ENCODE measurements at regions not wholly inside any gene's neighbourhood (a gene's known extent, or its start where the extent isn't known, plus 50 kb on each side); places are given as distances from the start of the nearest gene placed in this dataset.

GRCh38 chr3:43160664-43161063 is 54.8 kb upstream of the POMGNT2 start:
- Histone ChIP-seq H3K27ac (no peak overlapping the region), H3K4me3 (ENCODE audit: low read depth in 1 of 2, low read length in 1 of 2) (no peak overlapping the region), H3K4me1 (ENCODE audit: control insufficient read depth in 1 of 2, insufficient read depth in 1 of 2, low read depth in 1 of 2, low read length in 1 of 2) (peaks cover 0 to 9% of the 10 kb centered on the region in 2 experiments), H3K9me3 (no peaks in the 10 kb centered on the region), H3K36me3 (no peaks in the 10 kb centered on the region), H3K27me3 (no peaks in the 10 kb centered on the region)
- no peak for TF ChIP-seq CTCF (IDR thresholded peaks at IDR 0.05)

- Histone ChIP-seq H3K4me1 (ENCODE audit: control insufficient read depth in 1 of 2, insufficient read depth in 1 of 2, low read depth in 1 of 2, low read length in 1 of 2) (peaks cover 0 to 9% of the 10 kb centered on the region in 2 experiments), H3K27me3 (no peaks in the 10 kb centered on the region), H3K4me3 (ENCODE audit: low read depth in 1 of 2, low read length in 1 of 2) (no peak overlapping the region), H3K27ac (no peak overlapping the region), H3K36me3 (no peaks in the 10 kb centered on the region), H3K9me3 (no peaks in the 10 kb centered on the region)
- no peak for TF ChIP-seq CTCF (IDR thresholded peaks at IDR 0.05)
These were observed 54.0 kb upstream of the POMGNT2 start for GRCh38 chr3:43159876-43160255.

- H3K27ac ChIP-seq, result no peak overlapping the region
- no peak for TF ChIP-seq CTCF (IDR thresholded peaks at IDR 0.05)
- no peaks in the 10 kb centered on the region for H3K27me3 ChIP-seq
- no peak overlapping the region for H3K4me3 ChIP-seq (ENCODE audit: low read depth in 1 of 2, low read length in 1 of 2)
- H3K4me1 ChIP-seq (ENCODE audit: control insufficient read depth in 1 of 2, insufficient read depth in 1 of 2, low read depth in 1 of 2, low read length in 1 of 2), result peaks cover 0 to 9% of the 10 kb centered on the region in 2 experiments
- H3K9me3 ChIP-seq, result no peaks in the 10 kb centered on the region
- H3K36me3 ChIP-seq, result no peaks in the 10 kb centered on the region
These were observed 53.4 kb upstream of the POMGNT2 start for GRCh38 chr3:43159131-43159875.

- Histone ChIP-seq H3K9me3 (no peaks in the 10 kb centered on the region), H3K27me3 (peaks cover 19% of the 10 kb centered on the region)
- TF ChIP-seq CTCF (IDR thresholded peaks at IDR 0.05), result no peak
These were observed 51.1 kb upstream of the POMGNT2 start for GRCh38 chr3:43156812-43157455.

GRCh38 chr3:43155464-43156121 is 49.7 kb upstream of the POMGNT2 start:
- Histone ChIP-seq H3K4me3 (ENCODE audit: low read depth in 1 of 2, low read length in 1 of 2) (no peak overlapping the region), H3K9me3 (no peaks in the 10 kb centered on the region), H3K4me1 (ENCODE audit: control insufficient read depth in 1 of 2, insufficient read depth in 1 of 2, low read depth in 1 of 2, low read length in 1 of 2) (no peaks in the 10 kb centered on the region), H3K27ac (no peak overlapping the region), H3K36me3 (no peaks in the 10 kb centered on the region), H3K27me3 (peaks cover 32% of the 10 kb centered on the region)
- no peak for TF ChIP-seq CTCF (IDR thresholded peaks at IDR 0.05)

More at GRCh38 chr3:43156812-43157455, 51.1 kb upstream of the POMGNT2 start:
- Histone ChIP-seq H3K4me3 (ENCODE audit: low read depth in 1 of 2, low read length in 1 of 2) (no peak overlapping the region), H3K4me1 (ENCODE audit: control insufficient read depth in 1 of 2, insufficient read depth in 1 of 2, low read depth in 1 of 2, low read length in 1 of 2) (no peaks in the 10 kb centered on the region), H3K27ac (no peak overlapping the region), H3K36me3 (no peaks in the 10 kb centered on the region)

All from neutrophil (primary cell).